ENCODE measurements at regions not wholly inside any gene's neighbourhood (a gene's known extent, or its start where the extent isn't known, plus 50 kb on each side); places are given as distances from the start of the nearest gene placed in this dataset.
"Not testable (repeated sequence)": the region's sequence is repeated elsewhere in the genome, so short reads cannot be mapped to it uniquely, and the experiment has no call there.

GRCh38 chr4:131551306-131551705, 1597.8 kb upstream of the PCDH10 start:
- no peak for DNase-seq

DNA sequence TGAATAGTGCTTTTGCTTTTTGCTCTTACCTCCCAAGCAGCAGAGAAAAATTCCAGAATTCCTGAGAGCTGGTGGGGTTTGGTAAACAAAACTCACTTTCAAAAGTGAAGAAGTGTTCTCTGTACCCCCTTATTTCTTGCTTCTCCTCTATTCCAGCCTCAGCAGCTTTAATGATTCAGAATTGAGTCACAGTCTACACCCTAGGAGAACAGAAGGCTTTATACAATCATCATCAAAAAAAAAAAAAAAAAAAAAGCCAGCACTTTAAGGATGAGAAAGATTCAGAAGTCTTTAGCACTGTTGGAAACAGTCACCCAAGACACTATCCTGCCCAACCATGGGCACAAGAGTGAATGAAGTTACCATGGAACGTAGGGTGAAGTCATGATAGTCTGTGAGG, 1583.1 kb upstream of the PCDH10 start:
- DNase-seq, result no peak

DNA sequence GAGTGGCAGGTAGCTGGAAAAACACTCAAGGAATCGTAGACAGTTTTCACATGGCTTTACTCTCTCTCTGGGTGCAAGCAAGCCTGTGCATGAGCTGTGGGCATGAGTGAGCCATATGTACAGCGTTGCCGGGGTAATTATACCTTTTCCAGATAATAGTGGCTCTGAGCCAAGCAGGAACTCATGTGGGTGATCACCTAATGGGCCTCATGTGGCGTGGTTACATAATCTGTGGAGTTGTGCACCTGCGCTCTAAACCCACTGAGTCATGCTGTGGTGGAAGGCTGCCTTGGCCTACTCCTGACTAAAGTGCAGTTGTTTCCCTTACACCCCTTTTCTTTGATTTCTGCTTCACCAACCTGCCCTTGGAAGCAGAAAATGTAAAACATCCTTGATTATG, 1564.5 kb upstream of the PCDH10 start:
- DNase-seq, result no peak

DNA sequence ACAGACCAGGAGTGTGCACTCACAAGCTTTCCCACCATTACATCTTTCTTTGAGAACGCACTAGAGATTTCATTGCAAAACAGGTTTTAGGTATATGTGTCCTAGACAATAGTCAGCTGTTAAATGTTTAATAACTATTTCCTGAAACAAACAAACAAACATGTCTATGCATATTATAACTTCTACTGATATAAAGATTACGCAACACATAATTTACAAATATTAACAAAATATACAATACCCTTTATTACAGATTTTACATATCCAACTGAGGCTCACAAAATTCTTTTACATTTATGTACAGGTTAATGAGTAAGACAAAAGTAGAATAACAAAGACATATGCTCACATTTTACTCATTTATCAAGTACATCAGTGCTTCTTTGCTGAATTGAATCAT, 1554.0 kb upstream of the PCDH10 start:
- DNase-seq, result no peak

DNA sequence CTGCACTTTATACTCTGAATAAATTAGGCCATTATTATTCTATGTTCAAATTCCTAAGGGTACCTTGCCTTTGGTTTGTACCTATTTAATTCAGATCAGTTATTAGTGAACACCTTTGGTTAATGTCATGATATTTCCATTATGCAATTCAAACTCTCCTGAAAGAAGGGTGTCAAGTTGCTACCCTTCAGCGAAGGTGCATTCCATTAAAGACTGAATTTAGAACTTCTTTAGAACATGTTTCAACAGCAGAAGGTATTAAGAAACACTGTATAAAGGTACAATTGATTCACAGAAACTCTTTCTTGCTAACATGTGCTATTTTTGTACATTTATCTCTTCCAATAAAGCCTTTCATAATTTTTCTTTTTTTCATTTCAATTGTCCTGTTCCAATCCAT, 1545.4 kb upstream of the PCDH10 start:
- DNase-seq, result no peak

DNA sequence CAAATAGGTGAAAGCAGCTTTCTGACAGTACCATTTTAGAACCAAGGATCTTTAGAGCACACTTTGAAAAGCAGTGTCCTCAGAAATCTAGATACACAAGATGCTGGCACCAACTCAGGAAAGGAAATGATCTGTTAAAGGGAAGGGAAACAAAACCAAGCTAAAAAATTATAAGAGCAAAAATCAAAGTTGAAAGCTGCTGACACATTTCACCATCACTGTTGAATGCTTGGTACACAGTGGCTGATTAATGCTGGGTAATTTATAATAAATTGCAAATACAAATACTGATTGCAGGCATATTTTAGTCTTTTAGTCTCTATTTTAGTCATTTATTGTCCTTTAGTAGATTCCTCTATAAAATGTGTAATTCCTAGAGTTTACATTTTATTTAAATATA, 1540.1 kb upstream of the PCDH10 start:
- DNase-seq, result peak; percentile 7

GRCh38 chr4:131610517-131610916, 1538.6 kb upstream of the PCDH10 start:
- DNase-seq, result peak; percentile 81

DNA sequence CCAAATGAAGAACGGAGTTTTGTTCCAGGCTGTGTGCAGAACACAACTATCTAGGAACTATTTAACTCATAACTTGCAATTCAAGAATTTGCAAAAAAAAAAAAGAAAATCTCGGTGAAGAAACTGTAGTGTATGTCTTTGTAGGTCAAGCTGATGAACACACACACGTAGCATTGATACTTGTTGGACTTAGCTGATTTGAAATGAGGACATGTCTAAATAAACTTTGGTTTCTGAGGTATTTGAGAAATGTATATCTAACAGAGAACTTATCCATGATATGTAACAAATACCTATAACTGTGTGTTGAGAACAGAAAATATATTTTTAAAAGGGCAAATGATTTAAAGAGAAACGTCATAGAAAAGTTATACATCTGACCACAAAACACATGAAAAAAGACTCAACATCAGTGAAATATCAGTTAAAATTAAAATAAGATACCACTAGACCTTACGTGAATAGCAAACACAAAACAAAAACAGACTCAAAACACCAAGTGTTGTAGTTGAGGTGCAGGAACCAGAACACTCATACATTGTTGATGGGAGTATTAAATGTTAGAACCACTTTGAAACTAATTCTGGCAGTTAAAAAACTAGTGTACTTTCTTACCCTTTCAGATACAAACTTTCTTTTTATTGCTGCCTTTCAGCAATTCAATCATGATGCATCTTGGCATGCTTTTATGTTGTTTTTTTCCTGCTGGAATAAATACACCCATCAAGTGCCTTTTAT, 1535.8 kb upstream of the PCDH10 start:
- DNase-seq, result peak; percentile 3

- DNase-seq, result no peak
Measured at GRCh38 chr4:131613824-131614216, 1535.3 kb upstream of the PCDH10 start.

DNA sequence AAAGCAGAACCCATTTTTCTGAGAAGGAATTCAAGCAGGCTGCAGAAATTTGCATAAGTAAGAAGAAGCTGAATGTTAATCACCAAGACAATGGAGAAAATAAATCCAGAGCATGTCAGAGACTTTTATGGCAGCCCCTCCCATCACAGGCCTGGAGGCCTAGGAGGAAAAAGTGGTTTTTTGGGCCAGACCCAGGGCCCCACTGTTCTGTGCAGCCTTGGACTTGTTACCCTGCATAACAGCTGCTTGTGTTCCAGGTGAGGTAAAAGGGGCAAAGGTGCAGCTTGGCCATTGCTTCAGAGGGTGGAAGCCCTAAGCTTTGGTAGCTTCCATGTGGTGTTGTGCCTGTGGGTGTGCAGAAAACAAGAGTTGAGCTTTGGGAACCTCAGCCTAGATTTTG, 1516.2 kb upstream of the PCDH10 start:
- no peak for DNase-seq

DNA sequence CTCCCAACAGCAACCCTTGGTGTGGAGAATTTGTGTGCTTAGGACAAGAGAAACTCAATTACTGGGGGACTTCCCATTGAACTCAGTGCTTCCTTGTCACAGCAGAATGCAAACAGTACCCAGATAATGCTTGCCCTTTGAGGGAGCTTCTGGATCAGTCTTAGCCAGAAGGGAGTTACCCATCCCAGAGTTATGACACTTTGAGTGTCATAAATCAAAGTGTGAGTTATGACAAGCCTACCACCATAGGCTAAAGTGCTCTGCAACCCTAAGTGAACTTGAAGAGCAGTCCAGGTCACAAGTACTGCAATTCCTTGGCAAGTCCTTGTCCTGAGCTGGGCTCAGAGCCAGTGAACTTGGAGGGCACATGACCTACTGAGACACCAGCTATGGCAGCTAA, 1513.9 kb upstream of the PCDH10 start:
- DNase-seq, result no peak

- peak; percentile 30 for DNase-seq
Measured at GRCh38 chr4:131638781-131639180, 1510.3 kb upstream of the PCDH10 start.

DNA sequence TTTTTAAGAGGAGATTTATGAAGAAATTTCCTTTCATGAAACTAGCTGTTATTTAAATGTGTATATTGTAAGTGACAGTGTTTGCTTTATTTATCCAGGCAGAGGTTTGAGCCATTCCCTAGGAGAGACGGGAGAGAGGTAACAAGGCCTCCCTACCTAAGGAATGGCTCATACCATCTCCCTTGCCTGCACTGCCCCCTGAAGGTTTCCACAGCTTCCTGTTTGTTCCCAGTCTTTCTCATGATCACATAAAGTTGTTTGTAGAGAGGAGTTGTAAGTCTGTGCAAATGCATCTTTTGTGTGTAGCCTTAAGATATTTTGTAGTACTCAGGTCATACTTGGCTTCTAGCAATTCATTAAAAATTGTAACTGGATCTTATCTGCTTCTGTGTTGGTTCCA, 1504.5 kb upstream of the PCDH10 start:
- DNase-seq, result peak; percentile 31

GRCh38 chr4:131649227-131649626, 1499.9 kb upstream of the PCDH10 start:
- DNase-seq, result no peak

GRCh38 chr4:131650951-131651350, 1498.1 kb upstream of the PCDH10 start:
- no peak for DNase-seq

DNA sequence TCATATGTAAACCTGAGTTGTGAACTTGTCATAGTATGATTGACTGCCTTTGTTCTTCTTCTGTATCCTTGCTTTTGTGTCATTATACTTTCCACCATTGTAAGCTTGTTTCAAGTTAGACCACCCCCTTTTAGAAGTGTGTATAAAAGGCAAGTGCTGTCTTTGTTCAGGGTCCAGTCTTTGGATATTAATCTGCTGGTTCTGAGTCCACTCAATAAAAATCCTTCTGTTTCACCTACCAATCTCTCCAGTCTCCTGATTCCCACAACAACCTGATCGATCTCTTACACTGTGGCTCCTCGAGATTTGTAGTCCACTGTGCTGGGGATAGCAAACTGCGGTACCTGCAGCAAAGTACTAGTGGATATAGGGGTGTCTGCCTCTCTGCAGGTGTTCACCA, 1465.8 kb upstream of the PCDH10 start:
- not testable (repeated sequence) for DNase-seq

- no peak for DNase-seq
Measured at GRCh38 chr4:131721883-131722282, 1427.2 kb upstream of the PCDH10 start.

DNA sequence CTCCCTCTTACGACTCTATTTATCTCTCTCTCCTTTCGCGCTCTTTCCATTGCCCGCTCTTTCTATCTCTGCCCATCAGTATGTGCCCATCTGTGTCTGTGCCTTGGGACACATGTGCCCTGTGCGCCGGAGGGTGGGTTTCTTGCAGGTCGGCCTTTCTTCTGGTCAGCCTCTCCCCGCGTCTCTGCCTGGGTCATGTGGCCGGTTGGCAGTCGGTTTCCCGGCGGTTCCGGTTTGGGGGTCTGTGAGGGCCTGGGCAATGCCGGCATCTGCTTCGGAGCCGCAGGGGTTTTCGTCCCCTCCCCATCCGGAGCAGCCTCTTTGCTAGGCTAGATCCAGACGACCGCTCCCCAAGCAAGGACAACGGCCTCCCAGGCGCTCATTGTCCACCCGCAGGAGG, 1426.0 kb upstream of the PCDH10 start:
- not testable (repeated sequence) for DNase-seq

DNA sequence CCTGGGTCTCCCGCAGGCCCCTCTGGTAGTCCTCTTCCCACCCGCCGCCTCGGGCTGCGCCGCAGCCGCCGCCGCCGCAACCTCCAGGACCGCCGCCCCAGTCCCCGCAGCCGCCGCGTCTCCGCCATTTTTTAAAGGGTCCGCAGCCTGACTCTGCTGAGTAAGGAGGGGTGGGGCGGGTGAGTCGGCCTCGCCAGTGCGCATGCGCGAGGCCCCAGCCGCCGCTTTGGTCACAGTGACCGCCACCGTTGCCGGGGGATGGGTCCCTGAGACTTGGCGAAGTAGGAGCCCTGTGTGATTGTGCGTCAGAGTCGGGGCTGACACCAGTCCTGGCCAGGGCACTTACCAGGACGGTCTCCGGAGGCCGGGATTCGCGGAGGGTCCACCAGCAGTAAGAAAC, 1424.2 kb upstream of the PCDH10 start:
- DNase-seq, result peak; percentile 51

- DNase-seq, result not testable (repeated sequence)
Measured at GRCh38 chr4:131725521-131725920, 1423.6 kb upstream of the PCDH10 start.

GRCh38 chr4:131726940-131727339, 1422.2 kb upstream of the PCDH10 start:
- DNase-seq, result not testable (repeated sequence)

DNA sequence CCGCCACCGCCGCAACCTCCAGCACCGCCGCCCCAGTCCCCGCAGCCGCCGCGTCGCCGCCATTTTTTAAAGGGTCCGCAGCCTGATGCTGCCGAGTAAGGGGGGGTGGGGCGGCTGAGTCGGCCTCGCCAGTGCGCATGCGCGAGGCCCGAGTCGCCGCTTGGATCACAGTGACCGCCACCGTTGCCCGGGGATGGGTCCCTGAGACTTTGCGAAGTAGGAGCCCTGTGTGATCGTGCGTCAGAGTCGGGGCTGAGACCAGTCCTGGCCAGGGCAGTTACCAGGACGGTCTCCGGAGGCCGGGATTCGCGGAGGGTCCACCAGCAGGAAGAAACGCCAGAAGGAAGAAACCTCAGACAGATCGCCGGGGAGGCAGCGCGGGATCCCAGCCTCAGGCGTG, 1421.7 kb upstream of the PCDH10 start:
- DNase-seq, result not testable (repeated sequence)

- not testable (repeated sequence) for DNase-seq
Measured at GRCh38 chr4:131729205-131729604, 1419.9 kb upstream of the PCDH10 start.

- DNase-seq, result not testable (repeated sequence)
Measured at GRCh38 chr4:131729716-131730398, 1419.2 kb upstream of the PCDH10 start.

All from fibroblast of skin of scalp (primary cell).